B cell (primary cell): ENCODE measurements at regions not wholly inside any gene's neighbourhood (a gene's known extent, or its start where the extent isn't known, plus 50 kb on each side); places are given as distances from the start of the nearest gene placed in this dataset.

Experiments used
- ATAC-seq: fragments of 200-7000 bp; cut with Tn5 transposase; one replicate; pipeline ENCODE4 v1.10.0; 2021; ENCODE audit warnings: low read depth, mild to moderate bottlenecking, moderate number of reproducible peaks, moderate library complexity
- CTCF ChIA-PET: fragments of 350-600 bp; sonication (Branson Sonifier 250); formaldehyde crosslinking; loops from one replicate; lab custom pipeline; 2021; ENCODE audit warnings: antibody characterized with exemption, inconsistent platforms; lab: Charles Lee
- POLR2A ChIA-PET: fragments of 350-600 bp; sonication (Branson Sonifier 250); formaldehyde crosslinking; loops from one replicate; lab custom pipeline; 2021; ENCODE audit warnings: antibody characterized with exemption; lab: Charles Lee
- DNase-seq: peaks from one replicate; pipeline ENCODE4 v3.0.0; 2013
- H2AFZ ChIP-seq: 2 replicates; pipeline ENCODE4 v1.6.1; 2012; ENCODE audit warnings: mild to moderate bottlenecking, low read depth, low read length; ENCODE audit not compliant: insufficient read depth, poor library complexity, severe bottlenecking
- H3K27ac ChIP-seq, 2 donors: 1 replicate in 1 of 2; 2 replicates in 1 of 2; pipeline ENCODE4 v1.5.1; 2012 to 2013; ENCODE audit warnings: low read length in 2 of 2, mild to moderate bottlenecking in 2 of 2, moderate library complexity in 1 of 2
- H3K27me3 ChIP-seq, 4 experiments: fragments of 200-600 bp in 1 of 4; sonication (generic) in 1 of 4; replicated peaks in 1 of 4; 1 replicate in 2 of 4; 2 replicates in 2 of 4; pipeline versions ENCODE4 v1.6.1 to v1.7.0; 2013 to 2016; ENCODE audit warnings: low read length in 3 of 4, mild to moderate bottlenecking in 2 of 4, mixed read lengths in 1 of 4, moderate library complexity in 1 of 4; ENCODE audit not compliant: insufficient read depth in 4 of 4, control insufficient read depth in 3 of 4; ENCODE audit errors: control extremely low read depth in 1 of 4
- H3K36me3 ChIP-seq, 2 experiments: replicated peaks in 1 of 2; 1 replicate in 1 of 2; 2 replicates in 1 of 2; pipeline versions ENCODE4 v1.6.1 to v1.7.1; 2013; ENCODE audit warnings: low read length in 1 of 2; ENCODE audit not compliant: insufficient read depth in 2 of 2, control insufficient read depth in 1 of 2; ENCODE audit errors: control extremely low read depth in 1 of 2, extremely low read depth in 1 of 2
- H3K4me1 ChIP-seq, 2 donors: fragments of 200-600 bp in 1 of 2; sonication (generic) in 1 of 2; 1 replicate in 1 of 2; 2 replicates in 1 of 2; pipeline versions ENCODE4 v1.5.1 to v1.6.1; 2013 to 2017; ENCODE audit warnings: low read length in 2 of 2; ENCODE audit not compliant: control insufficient read depth in 2 of 2, insufficient read depth in 2 of 2
- H3K4me2 ChIP-seq: replicated peaks from 2 replicates; pipeline ENCODE3; 2012; ENCODE audit warnings: mild to moderate bottlenecking, low read depth, low read length; ENCODE audit not compliant: poor library complexity, severe bottlenecking
- H3K4me3 ChIP-seq, 5 experiments: fragments of 200-600 bp in 1 of 5; sonication (generic) in 1 of 5; 1 replicate in 3 of 5; 2 replicates in 2 of 5; pipeline versions ENCODE4 v1.5.1 to v1.7.0; 2011 to 2016; ENCODE audit warnings: low read length in 4 of 5, mild to moderate bottlenecking in 4 of 5, low read depth in 2 of 5, control low read depth in 1 of 5, moderate library complexity in 1 of 5; ENCODE audit not compliant: insufficient read depth in 1 of 5; ENCODE audit errors: control extremely low read depth in 1 of 5, extremely low read depth in 1 of 5
- H3K79me2 ChIP-seq: fragments of 200-600 bp; sonication (generic); one replicate; pipeline ENCODE4 v1.6.0; 2016; ENCODE audit warnings: low read length; ENCODE audit not compliant: control insufficient read depth, insufficient read depth
- H3K9ac ChIP-seq: fragments of 200-600 bp; sonication (generic); 2 replicates; pipeline ENCODE4 v1.6.1; 2017; ENCODE audit warnings: mild to moderate bottlenecking, low read length, moderate library complexity
- H3K9me3 ChIP-seq, 3 donors: one replicate each; pipeline versions ENCODE4 v1.6.1 to v1.7.1; 2013; ENCODE audit warnings: low read length in 2 of 3; ENCODE audit not compliant: control insufficient read depth in 2 of 3, insufficient read depth in 1 of 3; ENCODE audit errors: control extremely low read depth in 1 of 3
- H4K20me1 ChIP-seq: 2 replicates; pipeline ENCODE4 v1.6.0; 2012; ENCODE audit warnings: mild to moderate bottlenecking, low read length; ENCODE audit not compliant: insufficient read depth, control insufficient read depth, poor library complexity, severe bottlenecking
- H3K27ac Mint-ChIP-seq: one replicate; pipeline ENCODE4 v1.8.0; 2021; ENCODE audit warnings: mixed read lengths
- H3K27me3 Mint-ChIP-seq: one replicate; pipeline ENCODE4 v1.8.0; 2021; ENCODE audit warnings: mixed read lengths
- H3K4me1 Mint-ChIP-seq: one replicate; pipeline ENCODE4 v1.8.0; 2021; ENCODE audit warnings: mixed read lengths
- H3K4me3 Mint-ChIP-seq: one replicate; pipeline ENCODE4 v1.8.0; 2021; ENCODE audit warnings: mixed read lengths
- H3K9me3 Mint-ChIP-seq: one replicate; pipeline ENCODE4 v1.8.0; 2022; ENCODE audit warnings: mixed read lengths; ENCODE audit not compliant: insufficient read depth
- CTCF ChIP-seq: fragments of 200-600 bp; IDR thresholded peaks from one replicate; pipeline ENCODE4 v1.8.0; 2022; ENCODE audit warnings: antibody characterized with exemption, mild to moderate bottlenecking
- EZH2 ChIP-seq: IDR thresholded peaks from 2 replicates; pipeline ENCODE4 v1.6.1; 2012; ENCODE audit warnings: borderline replicate concordance, low read depth, mild to moderate bottlenecking, moderate library complexity, low read length; ENCODE audit not compliant: insufficient read depth, poor library complexity, severe bottlenecking
- WGBS: methylation state at CpG from one replicate; pipeline ENCODE4 v1.1.5; 2013; ENCODE audit warnings: missing lambda C conversion rate; ENCODE audit not compliant: insufficient coverage; 5-methylcytosine and 5-hydroxymethylcytosine counted together
- intact Hi-C: fragments of 100-400 bp; cut with micrococcal nuclease; formaldehyde crosslinking; loops from one replicate; pipeline ENCODE4 v1.10.0; 2022

GRCh38 chr4:77418333-77418732 is 187.3 kb upstream of the CXCL13 start:
- Histone ChIP-seq H2AFZ (no peak overlapping the region), H3K9me3 (no peaks in the 10 kb centered on the region), H3K4me3 (no peak overlapping the region), H3K27ac (no peak overlapping the region), H3K4me2 (no peak overlapping the region), H3K9ac (no peak overlapping the region), H3K36me3 (no peaks in the 10 kb centered on the region), H3K79me2 (no peaks in the 10 kb centered on the region), H3K27me3 (no peaks in the 10 kb centered on the region), H3K4me1 (no peaks in the 10 kb centered on the region), H4K20me1 (no peaks in the 10 kb centered on the region)
- WGBS = 20% methylated on average over 1 of the region's 1 CpG
- H3K9me3 Mint-ChIP-seq = no peaks in the 10 kb centered on the region
- intact Hi-C loops = no loop called here
- ChIA-PET CTCF (interaction anchor here (0.8 to 1.5 kb wide), 4 partner anchors 11 to 183 kb away, joined by 3 to 6 read pairs (median 4); no protein-coding TSS in a partner anchor), POLR2A (no interaction called here)
- TF ChIP-seq EZH2 = no peak
- no peak for TF ChIP-seq CTCF
- ATAC-seq = no peak
- no peaks in the 10 kb centered on the region for H3K4me1 Mint-ChIP-seq
- peak; percentile 18 for DNase-seq
- H3K27me3 Mint-ChIP-seq = no peaks in the 10 kb centered on the region
- no peak overlapping the region for H3K4me3 Mint-ChIP-seq
- H3K27ac Mint-ChIP-seq = no peak overlapping the region

GRCh38 chr4:77430847-77431246 is 174.8 kb upstream of the CXCL13 start:
- H3K27me3 ChIP-seq = peaks cover 0 to 3% (median 0%) of the 10 kb centered on the region in 4 experiments
- ChIA-PET POLR2A (no interaction called here), CTCF (interaction anchor here (1.0 kb wide), 1 partner anchor 12 kb away, joined by 3 read pairs; no protein-coding TSS in a partner anchor)
- H4K20me1 ChIP-seq = no peaks in the 10 kb centered on the region
- ATAC-seq (no peak), DNase-seq (no peak)
- no peak overlapping the region for H3K9ac ChIP-seq
- Mint-ChIP-seq H3K9me3 (no peaks in the 10 kb centered on the region), H3K4me3 (no peak overlapping the region), H3K27me3 (no peaks in the 10 kb centered on the region), H3K27ac (no peak overlapping the region), H3K4me1 (peaks cover 6% of the 10 kb centered on the region)
- H3K27ac ChIP-seq = no peak overlapping the region
- H3K4me1 ChIP-seq = peaks cover 0 to 3% of the 10 kb centered on the region in 2 donors
- no peak overlapping the region for H3K4me2 ChIP-seq
- no peak overlapping the region for H3K4me3 ChIP-seq
- intact Hi-C loops = loop anchor here (10.0 kb wide), 1 partner anchor 996 kb away; the partner anchor contains the start of gene SHROOM3
- H3K79me2 ChIP-seq = no peaks in the 10 kb centered on the region
- WGBS = 98% methylated on average over 4 of the region's 4 CpGs
- H3K9me3 ChIP-seq = no peaks in the 10 kb centered on the region
- no peak overlapping the region for H2AFZ ChIP-seq
- TF ChIP-seq EZH2 (no peak), CTCF (no peak)
- no peaks in the 10 kb centered on the region for H3K36me3 ChIP-seq
